Kidney (tissue), 13 donors: ENCODE measurements at regions not wholly inside any gene's neighbourhood (a gene's known extent, or its start where the extent isn't known, plus 50 kb on each side); places are given as distances from the start of the nearest gene placed in this dataset.

Source experiments
- DNase-seq, 5 donors: peaks; one replicate each; pipeline ENCODE4 v3.0.0-alpha.2; 2013 to 2020
- FAIRE-seq: peaks from 2 replicates; lab custom pipeline; 2012; peaks lifted over from hg19 to GRCh38; lab: Jason Lieb, UNC
- H3K27ac ChIP-seq, 2 donors: one replicate each; pipeline ENCODE4 v1.7.0; 2013; ENCODE audit warnings: low read depth in 2 of 2, low read length in 2 of 2, inconsistent platforms in 1 of 2
- H3K27me3 ChIP-seq: one replicate; pipeline ENCODE4 v1.7.1; 2013; ENCODE audit warnings: low read length, inconsistent platforms; ENCODE audit not compliant: control insufficient read depth, insufficient read depth
- H3K36me3 ChIP-seq, 3 donors: one replicate each; pipeline versions ENCODE4 v1.7.0 to v1.7.1; 2013; ENCODE audit warnings: low read length in 3 of 3, control low read depth in 1 of 3, inconsistent platforms in 1 of 3; ENCODE audit not compliant: insufficient read depth in 3 of 3, control insufficient read depth in 2 of 3
- H3K4me1 ChIP-seq, 3 donors: one replicate each; pipeline versions ENCODE4 v1.7.0 to v1.7.1; 2013; ENCODE audit warnings: low read length in 3 of 3, inconsistent platforms in 1 of 3, low read depth in 1 of 3; ENCODE audit not compliant: control insufficient read depth in 2 of 3, insufficient read depth in 2 of 3
- H3K4me3 ChIP-seq, 3 donors: one replicate each; pipeline versions ENCODE4 v1.7.0 to v1.8.1; 2013; ENCODE audit warnings: low read length in 3 of 3, control low read depth in 1 of 3, inconsistent platforms in 1 of 3
- H3K9ac ChIP-seq, 3 donors: one replicate each; pipeline versions ENCODE4 v1.7.0 to v1.7.1; 2013; ENCODE audit warnings: low read length in 3 of 3, control low read depth in 1 of 3, inconsistent platforms in 1 of 3
- H3K9me3 ChIP-seq, 3 donors: one replicate each; pipeline versions ENCODE4 v1.7.0 to v1.7.1; 2013; ENCODE audit warnings: low read length in 3 of 3, control low read depth in 1 of 3, inconsistent platforms in 1 of 3; ENCODE audit not compliant: control insufficient read depth in 2 of 3, insufficient read depth in 1 of 3
- CTCF ChIP-seq: IDR thresholded peaks from 3 replicates; pipeline ENCODE4 v1.5.1; 2012; ENCODE audit warnings: mild to moderate bottlenecking, moderate library complexity, borderline replicate concordance; ENCODE audit not compliant: insufficient read depth; ENCODE audit errors: extremely low read depth
- intact Hi-C: fragments of 100-400 bp; cut with DNase I; formaldehyde crosslinking; loops from one replicate; pipeline ENCODE4 v1.11.1; 2022
- donor health status: control.
- donor health status: control.
- donor health status: control.
- donor health status: control.
- donor health status: control.
- donor health status: DM: yes; HTN: yes; CAD: no.
- donor health status: Normal renal cell carcinoma (clear cell type).

GRCh38 chr1:112251766-112252506, 144.1 kb upstream of the CTTNBP2NL start:
- DNase-seq = no peak
- Histone ChIP-seq H3K27me3 (no peaks in the 10 kb centered on the region), H3K4me3 (no peak overlapping the region), H3K36me3 (no peaks in the 10 kb centered on the region), H3K9ac (no peak overlapping the region), H3K4me1 (peaks cover 0 to 3% (median 0%) of the 10 kb centered on the region in 3 donors), H3K27ac (no peak overlapping the region), H3K9me3 (no peaks in the 10 kb centered on the region)
- no peak for FAIRE-seq
- TF ChIP-seq CTCF = no peak
- intact Hi-C loops = no loop called here

DNA sequence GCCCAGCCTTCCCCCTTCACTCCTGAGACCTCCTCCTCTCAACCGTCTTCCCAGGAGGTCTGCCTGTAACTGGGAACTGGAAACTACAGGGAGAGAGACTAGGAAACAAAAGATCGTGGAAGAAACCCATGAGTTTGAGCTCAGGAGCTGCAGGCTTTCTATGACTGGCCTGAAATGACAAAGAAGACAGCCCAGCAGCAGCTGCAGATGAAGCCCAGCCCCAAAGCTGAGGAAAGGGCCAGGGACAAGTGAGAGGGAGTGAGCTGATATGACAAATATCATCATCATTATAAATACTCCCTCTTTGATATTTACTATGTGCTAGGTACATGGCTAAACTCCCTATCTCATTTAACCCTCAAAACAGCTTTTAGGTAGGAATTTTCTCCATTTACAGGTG, 142.6 kb upstream of the CTTNBP2NL start:
- FAIRE-seq (no peak), DNase-seq (no peak)
- intact Hi-C loops = no loop called here

DNA sequence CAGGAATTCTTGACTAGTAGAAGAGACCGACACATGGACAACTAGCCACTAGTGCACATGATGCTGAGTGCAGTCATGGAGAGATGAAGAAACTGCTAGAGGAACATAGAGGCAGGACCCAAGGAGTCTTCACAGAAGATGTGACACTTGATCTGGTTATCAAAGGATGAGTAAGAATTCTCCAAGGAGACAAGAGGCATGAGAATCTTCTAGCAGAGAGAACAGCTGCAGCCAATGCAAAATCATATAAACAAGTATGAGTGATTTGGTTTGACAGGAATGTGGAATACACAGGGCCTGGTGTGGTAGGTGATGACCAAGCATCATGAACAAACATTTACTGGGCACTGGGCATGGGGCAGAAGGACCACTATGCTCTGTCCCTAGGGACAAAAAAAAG, 140.9 kb upstream of the CTTNBP2NL start:
- H3K36me3 ChIP-seq = no peaks in the 10 kb centered on the region
- FAIRE-seq (no peak), DNase-seq (no peak)
- intact Hi-C loops = no loop called here
- no peak overlapping the region for H3K9ac ChIP-seq
- H3K27me3 ChIP-seq = no peaks in the 10 kb centered on the region
- no peak overlapping the region for H3K4me3 ChIP-seq
- H3K4me1 ChIP-seq = peaks cover 0 to 3% (median 0%) of the 10 kb centered on the region in 3 donors
- H3K27ac ChIP-seq = no peak overlapping the region
- no peaks in the 10 kb centered on the region for H3K9me3 ChIP-seq
- TF ChIP-seq CTCF = no peak

More for the DNA sequence above, 142.6 kb upstream of the CTTNBP2NL start:
- Histone ChIP-seq H3K9ac (no peak overlapping the region), H3K27ac (no peak overlapping the region), H3K9me3 (no peaks in the 10 kb centered on the region), H3K36me3 (no peaks in the 10 kb centered on the region), H3K4me1 (peaks cover 0 to 3% (median 0%) of the 10 kb centered on the region in 3 donors), H3K4me3 (no peak overlapping the region), H3K27me3 (no peaks in the 10 kb centered on the region)
- TF ChIP-seq CTCF = no peak
